ENCODE measurements at regions not wholly inside any gene's neighbourhood (a gene's known extent, or its start where the extent isn't known, plus 50 kb on each side); places are given as distances from the start of the nearest gene placed in this dataset.
"Not testable (repeated sequence)": the region's sequence is repeated elsewhere in the genome, so short reads cannot be mapped to it uniquely, and the experiment has no call there.

- DNase-seq = no peak
Measured at GRCh38 chr4:135429528-135429927, 1227.9 kb upstream of the PABPC4L start.

DNA sequence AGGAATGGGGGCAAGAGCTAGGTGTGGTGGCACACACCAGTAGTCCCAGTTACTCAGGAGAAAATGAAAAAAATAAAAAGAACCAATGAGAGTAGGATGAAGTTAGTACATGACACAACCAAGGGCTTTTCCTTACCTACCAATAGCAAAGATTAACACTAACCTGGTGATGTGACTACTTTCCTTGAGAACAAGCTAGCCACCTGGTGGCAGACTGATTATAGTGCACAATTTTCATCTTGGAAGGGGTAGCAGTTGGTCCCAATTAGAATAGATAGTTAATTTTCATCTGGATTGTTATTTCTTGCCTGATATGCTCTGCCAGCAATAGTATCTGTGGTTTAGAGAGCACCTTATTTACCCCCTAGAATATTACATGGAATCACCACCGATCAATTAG, 1216.8 kb upstream of the PABPC4L start:
- DNase-seq = no peak

- no peak for DNase-seq
Measured at GRCh38 chr4:135412213-135412612, 1210.6 kb upstream of the PABPC4L start.

GRCh38 chr4:135411251-135411650, 1209.7 kb upstream of the PABPC4L start:
- no peak for DNase-seq

GRCh38 chr4:135409261-135409660, 1207.7 kb upstream of the PABPC4L start:
- not testable (repeated sequence) for DNase-seq

DNA sequence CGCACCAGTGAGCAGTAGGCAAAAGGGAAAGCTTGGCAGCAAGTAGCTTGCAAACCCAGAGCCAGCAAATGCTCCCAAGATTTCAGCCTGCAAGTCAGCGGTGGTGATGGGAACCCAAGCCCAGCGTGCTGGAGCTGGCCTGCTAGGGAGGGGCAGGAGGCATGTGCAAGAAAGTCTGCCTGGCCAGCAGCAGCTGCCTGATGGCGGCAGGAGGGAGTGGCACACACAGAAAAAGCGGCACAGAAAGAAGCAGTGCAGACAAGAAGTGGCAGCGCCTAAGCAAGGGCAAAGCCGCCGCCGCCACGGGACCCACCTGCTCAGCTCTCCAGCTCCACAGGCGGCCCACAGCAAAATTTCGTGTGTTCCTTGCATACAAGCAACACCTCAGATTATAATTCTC, 1206.5 kb upstream of the PABPC4L start:
- no peak for DNase-seq

DNA sequence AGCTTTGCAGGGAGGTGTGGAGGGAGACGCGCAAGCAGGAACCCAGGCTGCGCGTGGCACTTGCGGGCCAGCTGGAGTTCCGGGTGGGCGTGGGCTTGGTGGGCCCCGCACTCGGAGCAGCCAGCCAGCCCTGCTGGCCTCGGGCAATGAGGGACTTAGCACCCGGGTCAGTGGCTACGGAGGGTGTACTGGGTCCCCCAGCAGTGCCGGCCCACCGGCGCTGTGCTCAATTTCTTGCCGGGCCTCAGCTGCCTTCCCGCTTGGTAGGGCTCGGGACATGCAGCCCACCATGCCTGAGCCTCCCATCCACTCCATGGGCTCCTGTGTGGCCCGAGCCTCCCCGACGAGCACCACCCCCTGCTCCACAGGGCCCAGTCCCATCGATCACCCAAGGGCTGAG, 1205.0 kb upstream of the PABPC4L start:
- DNase-seq = not testable (repeated sequence)

DNA sequence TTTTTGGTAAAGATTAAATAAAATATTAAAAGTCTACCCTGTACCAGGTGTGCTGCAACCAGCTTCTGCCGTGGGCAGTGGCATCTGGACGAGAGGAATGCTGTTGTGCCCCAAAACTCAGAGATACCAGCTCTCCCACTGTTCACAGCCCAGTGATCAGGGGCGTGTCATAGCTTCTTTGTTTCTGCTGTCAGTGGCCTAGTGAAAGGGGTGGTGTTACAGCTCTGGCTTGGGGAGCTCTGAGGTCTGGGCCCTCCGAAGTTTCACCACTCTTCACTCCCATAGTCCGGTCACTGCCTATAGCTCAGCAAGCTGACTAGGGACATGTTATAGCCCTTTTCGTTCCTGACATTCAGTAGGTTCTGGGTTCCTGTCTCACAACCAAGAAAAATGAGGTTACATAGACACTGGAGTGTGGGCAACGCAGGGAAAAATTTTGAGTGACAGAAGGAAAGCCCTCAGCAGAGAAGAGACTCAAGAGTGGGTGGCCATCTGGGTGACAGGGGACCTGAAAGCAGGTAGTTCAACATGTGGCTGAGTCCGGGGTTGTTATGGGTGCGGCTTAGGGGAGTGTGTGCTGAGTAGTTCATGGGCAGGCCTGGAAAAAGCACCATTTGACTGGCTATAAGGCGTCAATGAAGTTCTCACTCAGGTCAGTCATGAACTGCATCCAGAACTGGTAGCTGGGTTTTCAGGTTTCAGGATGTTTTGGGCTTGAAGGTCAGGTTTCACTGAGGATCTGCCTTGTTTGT, 1184.4 kb upstream of the PABPC4L start:
- no peak for DNase-seq

GRCh38 chr4:135383356-135384288, 1182.0 kb upstream of the PABPC4L start:
- no peak for DNase-seq

- DNase-seq = no peak
Measured at GRCh38 chr4:135382280-135382959, 1180.8 kb upstream of the PABPC4L start.

GRCh38 chr4:135372131-135372530, 1170.5 kb upstream of the PABPC4L start:
- no peak for DNase-seq

DNA sequence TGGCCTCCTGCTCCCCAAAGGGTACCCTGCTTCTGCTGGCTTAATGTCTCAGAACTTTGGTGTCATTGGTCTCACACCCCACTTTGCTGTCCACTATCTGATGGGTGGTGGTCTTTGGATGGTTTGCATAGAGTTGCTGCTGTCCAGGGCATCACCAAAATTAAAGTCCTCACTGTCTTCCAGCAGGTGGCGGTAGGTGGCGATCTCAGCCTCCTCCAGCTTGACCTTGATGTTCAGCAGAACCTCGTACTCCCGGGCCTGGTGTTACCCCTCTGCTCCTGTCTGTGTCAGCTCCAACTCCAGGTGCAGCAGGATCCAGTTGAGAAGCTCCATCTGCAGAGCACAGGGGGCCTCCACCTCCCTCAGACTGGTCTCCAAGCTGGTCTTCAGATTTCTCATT, 1169.5 kb upstream of the PABPC4L start:
- no peak for DNase-seq

GRCh38 chr4:135368831-135369230, 1167.2 kb upstream of the PABPC4L start:
- DNase-seq = no peak

- DNase-seq = no peak
Measured at GRCh38 chr4:135365065-135365464, 1163.5 kb upstream of the PABPC4L start.

DNA sequence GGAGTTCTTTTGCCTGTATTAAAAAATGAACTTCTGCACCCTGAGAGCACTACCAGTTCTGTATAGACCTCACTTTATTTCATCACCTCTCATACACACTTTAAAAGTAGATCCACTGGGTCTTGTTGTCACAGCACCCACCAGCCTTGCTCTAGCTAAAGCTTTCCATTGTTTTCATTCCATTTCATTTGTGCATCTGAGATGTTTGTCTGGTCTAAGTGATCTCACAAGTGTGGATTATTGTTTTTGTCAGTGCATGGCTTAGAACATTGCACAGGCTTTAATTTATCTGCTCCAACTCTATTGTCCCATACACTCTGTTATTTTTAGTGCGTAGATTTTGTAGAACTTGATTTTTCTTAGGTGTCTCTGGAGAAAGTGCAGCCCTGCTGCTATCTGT, 1157.5 kb upstream of the PABPC4L start:
- DNase-seq = no peak

DNA sequence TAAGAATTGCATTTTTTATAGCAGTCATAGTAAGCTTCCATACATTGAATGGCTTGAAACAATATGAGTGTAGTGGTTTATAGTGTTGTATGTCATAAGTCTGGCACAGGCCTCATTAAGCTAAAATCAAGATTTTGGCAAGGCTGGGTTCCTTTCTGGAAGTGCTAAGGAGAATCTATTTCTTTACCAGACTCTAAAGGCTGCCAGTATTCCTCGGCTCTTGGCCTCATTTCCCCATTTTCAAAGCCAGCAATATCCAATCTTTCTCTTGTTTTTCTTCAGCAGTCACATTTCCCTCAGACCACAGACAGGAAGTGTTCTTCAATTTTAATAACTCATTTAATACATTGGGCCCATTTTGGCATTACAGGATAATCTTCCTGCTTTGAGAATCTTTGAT, 1155.5 kb upstream of the PABPC4L start:
- DNase-seq = no peak

GRCh38 chr4:135354876-135355275, 1153.3 kb upstream of the PABPC4L start:
- no peak for DNase-seq

DNA sequence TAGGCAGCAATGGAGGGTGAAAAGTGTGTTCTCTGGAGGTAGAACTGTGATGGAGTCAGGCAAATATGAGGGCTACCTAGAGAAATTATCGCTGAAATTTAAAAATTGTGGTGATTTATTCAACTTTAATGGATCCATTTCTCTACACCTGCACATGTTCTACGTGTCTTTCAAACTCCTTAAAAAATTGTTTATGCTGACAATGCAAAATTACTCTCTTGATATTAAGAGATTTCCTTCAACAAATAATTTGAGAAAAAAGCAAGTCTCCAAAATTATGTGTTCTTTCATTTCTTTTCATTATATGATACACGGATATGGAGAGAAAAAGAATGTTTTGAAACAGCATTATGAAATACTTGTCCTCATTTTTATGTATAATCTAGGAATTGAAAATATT, 1151.4 kb upstream of the PABPC4L start:
- DNase-seq = no peak

- no peak for DNase-seq
Measured at GRCh38 chr4:135344492-135344891, 1142.9 kb upstream of the PABPC4L start.

GRCh38 chr4:135338181-135338580, 1136.6 kb upstream of the PABPC4L start:
- DNase-seq = no peak

DNA sequence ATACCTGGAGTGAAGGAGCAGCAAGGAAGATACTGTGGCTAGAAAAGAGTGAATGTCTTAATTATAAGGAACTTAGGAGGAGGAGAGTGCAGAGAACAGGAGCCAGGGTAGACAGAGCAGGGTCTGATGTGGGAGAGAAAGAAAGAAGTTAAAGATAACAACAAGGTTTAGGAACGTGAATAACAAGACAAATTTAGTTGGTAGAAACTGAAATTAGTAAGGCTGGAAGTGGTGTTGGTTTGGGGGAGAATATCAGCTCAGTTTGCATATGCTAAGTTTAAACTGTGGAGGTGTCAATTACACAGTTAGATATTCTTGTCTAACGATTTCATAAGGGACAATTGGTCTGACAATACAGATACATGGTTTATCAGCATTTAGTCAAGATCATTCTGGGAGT, 1123.7 kb upstream of the PABPC4L start:
- no peak for DNase-seq

DNA sequence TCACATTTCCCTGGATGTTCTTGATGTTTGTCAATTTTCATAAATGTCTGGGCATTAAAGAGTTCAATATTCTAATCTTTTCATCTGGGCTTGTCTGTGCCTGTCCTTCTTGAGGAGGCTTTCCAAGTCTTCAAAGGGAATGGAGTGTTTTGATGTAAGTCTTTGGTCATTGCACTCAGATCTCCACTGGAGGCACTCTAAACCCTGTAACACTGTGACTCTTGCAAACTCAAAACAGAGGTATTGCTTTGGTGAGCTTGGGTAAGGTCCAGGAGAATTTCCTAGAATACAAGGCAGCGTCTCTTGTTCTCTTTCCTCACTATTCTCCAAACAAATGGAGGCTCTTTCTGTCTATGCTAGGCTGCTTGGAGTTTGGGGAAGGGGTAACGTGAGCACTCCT, 1118.1 kb upstream of the PABPC4L start:
- no peak for DNase-seq

- no peak for DNase-seq
Measured at GRCh38 chr4:135316266-135316779, 1114.7 kb upstream of the PABPC4L start.
